ENCODE measurements at regions not wholly inside any gene's neighbourhood (a gene's known extent, or its start where the extent isn't known, plus 50 kb on each side); places are given as distances from the start of the nearest gene placed in this dataset.
A peak's percentile ranks its signal among the peaks of the same experiment; 100 is the strongest.

DNA sequence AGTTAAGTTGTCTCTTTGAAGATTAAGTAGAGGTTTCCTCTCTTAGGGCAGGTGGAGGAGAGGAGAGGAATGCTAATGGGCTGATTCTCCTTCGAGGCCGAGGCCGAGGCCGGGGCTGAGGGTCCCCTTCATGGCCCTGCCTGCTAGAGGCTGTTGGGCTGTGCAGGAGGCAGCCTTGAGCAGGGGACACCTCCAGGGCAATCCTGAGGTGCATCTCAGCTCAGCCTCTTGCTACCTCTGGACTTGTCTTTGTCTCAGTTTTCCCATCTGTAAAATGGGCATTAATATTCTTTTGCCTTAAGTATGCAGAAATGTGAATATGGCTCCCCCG, 97.7 kb upstream of the PRR20G start:
- Mint-ChIP-seq H3K4me3 (no peak overlapping the region), H3K4me1 (no peaks in the 10 kb centered on the region), H3K9me3 (peaks cover 0 to 17% (median 4%) of the 10 kb centered on the region in 7 donors), H3K36me3 (no peaks in the 10 kb centered on the region), H3K27me3 (peaks cover 9 to 23% (median 18%) of the 10 kb centered on the region in 3 donors), H3K27ac (no peak overlapping the region)
- ATAC-seq (ENCODE audit: low read depth in 2 of 2) = no peak
- DNase-seq = no peak

DNA sequence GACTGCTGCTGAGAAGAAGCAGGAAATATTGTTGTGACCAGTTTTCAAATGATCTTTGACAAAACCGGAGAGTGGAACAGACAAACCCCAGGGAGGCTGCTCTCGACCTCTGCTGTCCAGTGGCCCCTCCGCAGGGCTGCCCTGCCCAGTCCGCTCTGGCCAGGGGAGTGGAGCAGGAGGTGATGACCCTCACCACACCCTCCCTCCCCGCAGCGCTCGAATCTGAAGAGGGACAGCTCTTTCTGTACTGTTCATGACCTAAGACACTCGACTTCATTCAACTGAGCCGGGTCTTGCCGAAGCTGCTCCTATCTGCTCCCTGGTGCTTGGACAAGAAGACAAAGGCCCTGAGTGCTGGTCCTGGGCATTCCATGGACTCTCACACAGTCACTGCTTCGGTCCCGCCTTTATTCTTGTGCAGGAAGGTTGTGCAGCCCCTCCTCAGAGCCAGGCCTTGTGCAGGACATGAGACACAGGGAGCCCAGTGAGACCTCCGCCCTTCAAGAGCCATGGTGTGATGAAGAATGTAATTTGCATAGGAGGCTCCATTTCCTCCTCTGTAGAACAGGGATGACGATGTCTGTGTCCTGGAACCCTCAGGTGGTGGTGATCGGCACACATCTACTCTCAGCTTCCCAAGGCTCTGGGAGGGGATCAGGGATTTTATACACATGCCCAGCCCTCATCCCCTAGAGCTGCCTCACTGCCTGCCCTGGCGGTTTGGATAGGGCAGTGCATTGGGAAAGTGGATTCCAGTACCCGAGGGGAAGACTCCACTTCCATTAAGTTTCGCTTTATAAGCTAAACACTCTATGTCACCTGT, 97.1 kb upstream of the PRR20G start:
- no peak for DNase-seq
- ATAC-seq (ENCODE audit: low read depth in 2 of 2) = no peak
- H3K4me3 Mint-ChIP-seq = no peak overlapping the region
- H3K4me1 Mint-ChIP-seq = no peaks in the 10 kb centered on the region
- peaks cover 9 to 19% (median 18%) of the 10 kb centered on the region in 3 donors for H3K27me3 Mint-ChIP-seq
- no peak overlapping the region for H3K27ac Mint-ChIP-seq
- H3K9me3 Mint-ChIP-seq = peaks cover 0 to 19% (median 6%) of the 10 kb centered on the region in 7 donors
- no peaks in the 10 kb centered on the region for H3K36me3 Mint-ChIP-seq

DNA sequence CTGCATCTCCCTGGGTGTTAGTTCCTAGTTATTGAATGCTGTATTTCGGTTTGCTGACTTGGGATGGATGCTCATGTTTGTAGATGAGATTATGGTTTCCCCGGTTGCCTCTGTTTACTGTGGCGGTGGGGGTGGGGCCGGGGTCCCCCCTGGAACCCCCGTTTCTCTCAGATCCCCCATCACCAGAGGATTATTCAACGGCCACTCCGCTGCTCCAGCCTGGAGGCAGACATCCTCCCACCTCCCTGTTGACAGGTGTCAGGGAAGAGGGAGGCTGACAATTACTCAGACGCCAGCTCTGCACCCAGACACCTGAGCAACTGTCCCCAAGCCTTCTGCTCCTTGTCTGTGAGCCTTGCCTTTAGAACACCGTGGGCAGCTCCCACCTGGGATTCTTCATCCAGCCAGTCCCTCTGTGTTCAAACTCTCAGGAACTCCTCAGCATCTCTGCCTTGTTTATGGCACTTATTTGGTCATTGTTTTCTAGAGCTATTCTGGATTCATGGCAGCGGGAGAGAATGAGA, 95.9 kb upstream of the PRR20G start:
- Mint-ChIP-seq H3K27ac (no peak overlapping the region), H3K4me1 (no peaks in the 10 kb centered on the region), H3K36me3 (no peaks in the 10 kb centered on the region), H3K9me3 (peaks cover 0 to 19% (median 6%) of the 10 kb centered on the region in 7 donors), H3K4me3 (no peak overlapping the region), H3K27me3 (peaks cover 3 to 13% (median 11%) of the 10 kb centered on the region in 3 donors)
- DNase-seq (no peak), ATAC-seq (ENCODE audit: low read depth in 2 of 2) (no peak)

DNA sequence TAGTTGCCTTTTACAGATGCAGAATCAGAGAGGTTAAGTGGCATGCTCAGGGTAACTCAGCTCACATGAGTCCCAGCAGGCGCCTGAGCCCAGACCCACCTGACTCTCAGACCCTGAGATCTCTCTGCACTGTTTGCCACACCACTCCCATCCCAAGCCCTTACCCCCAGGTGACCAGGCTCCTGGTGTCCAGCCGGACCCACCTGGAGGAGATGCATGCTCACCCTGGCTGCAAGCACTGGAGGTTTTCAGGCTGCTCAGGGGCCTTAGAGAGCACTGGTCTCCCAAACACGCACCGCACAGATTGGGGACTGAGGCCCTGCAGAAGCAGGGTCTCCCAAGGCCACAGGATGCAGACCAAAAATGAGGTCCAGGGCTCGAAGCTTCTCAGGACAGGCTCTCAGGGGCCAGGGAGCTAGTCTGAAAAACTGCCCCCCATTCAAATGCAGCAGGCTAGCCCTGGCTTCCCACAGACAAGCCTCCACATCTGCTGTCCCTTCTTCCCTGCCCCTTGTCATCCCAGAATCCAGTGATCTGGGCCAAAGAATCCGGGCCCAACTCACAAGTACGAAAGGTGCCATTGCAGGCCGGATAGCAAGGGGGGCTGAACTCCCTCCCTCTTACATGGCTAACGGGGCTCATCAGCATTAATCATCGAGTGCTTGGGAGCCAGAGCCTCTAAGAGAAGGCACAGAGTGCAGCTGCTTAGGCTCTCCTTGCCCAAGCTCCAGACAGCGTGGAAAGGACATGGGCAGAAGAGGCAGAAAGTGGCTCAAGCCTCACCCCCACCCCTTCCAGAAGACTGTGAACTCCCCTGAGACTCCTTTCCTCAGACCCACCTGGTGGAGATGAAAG, 90.2 kb upstream of the PRR20G start:
- Mint-ChIP-seq H3K4me1 (no peaks in the 10 kb centered on the region), H3K9me3 (peaks cover 2 to 34% (median 13%) of the 10 kb centered on the region in 7 donors), H3K27ac (no peak overlapping the region), H3K36me3 (peaks cover 0 to 12% of the 10 kb centered on the region in 2 donors), H3K4me3 (peak overlapping the region in 1 of 8 donors; percentile 41), H3K27me3 (peaks cover 0 to 7% (median 5%) of the 10 kb centered on the region in 3 donors)
- DNase-seq = no peak
- no peak for ATAC-seq (ENCODE audit: low read depth in 2 of 2)

DNA sequence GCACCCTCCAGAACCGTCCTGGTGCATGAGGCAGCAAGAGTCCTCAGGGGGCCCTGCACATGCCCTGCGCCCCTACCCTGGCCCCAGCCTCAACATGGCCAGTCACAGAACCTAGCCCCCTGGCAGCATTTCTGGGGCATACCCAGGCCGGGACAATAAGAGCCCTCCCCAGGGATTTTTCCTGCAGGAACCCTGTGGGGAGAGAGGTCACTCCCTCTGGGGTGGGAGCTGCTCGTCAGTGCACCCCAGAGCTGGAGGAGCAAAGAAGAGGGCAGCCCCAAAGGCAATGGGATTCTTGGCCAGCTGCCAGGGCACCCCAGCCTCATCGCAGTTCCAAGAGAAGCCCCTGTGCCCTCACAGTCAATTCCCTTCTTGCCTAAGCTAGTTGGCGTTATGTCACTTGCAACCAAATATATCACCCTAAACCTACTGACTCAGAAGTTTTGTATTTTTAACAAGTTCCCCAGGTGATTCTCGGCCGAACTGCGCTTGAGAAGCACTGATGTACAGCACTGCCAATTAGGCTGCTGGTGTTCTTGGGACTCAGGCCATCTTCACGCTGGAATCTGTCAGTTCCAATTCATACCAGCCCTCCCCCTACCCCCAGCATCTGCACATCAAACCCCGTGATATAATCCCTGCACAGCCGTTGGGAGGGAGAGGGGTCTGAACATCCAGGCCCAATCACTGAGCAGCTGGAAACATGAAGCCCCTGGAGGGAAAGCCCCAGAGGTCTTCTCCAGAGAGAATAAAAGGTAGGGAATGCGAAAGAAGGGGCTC, 87.5 kb upstream of the PRR20G start:
- H3K4me3 Mint-ChIP-seq = no peak overlapping the region
- H3K36me3 Mint-ChIP-seq = peaks cover 0 to 12% of the 10 kb centered on the region in 2 donors
- ATAC-seq (ENCODE audit: low read depth in 2 of 2) (no peak), DNase-seq (no peak)
- H3K27me3 Mint-ChIP-seq = peaks cover 4 to 27% (median 14%) of the 10 kb centered on the region in 3 donors
- peaks cover 2 to 15% (median 8%) of the 10 kb centered on the region in 7 donors for H3K9me3 Mint-ChIP-seq
- H3K4me1 Mint-ChIP-seq = peaks cover 0 to 3% (median 0%) of the 10 kb centered on the region in 3 donors
- H3K27ac Mint-ChIP-seq = no peak overlapping the region

DNA sequence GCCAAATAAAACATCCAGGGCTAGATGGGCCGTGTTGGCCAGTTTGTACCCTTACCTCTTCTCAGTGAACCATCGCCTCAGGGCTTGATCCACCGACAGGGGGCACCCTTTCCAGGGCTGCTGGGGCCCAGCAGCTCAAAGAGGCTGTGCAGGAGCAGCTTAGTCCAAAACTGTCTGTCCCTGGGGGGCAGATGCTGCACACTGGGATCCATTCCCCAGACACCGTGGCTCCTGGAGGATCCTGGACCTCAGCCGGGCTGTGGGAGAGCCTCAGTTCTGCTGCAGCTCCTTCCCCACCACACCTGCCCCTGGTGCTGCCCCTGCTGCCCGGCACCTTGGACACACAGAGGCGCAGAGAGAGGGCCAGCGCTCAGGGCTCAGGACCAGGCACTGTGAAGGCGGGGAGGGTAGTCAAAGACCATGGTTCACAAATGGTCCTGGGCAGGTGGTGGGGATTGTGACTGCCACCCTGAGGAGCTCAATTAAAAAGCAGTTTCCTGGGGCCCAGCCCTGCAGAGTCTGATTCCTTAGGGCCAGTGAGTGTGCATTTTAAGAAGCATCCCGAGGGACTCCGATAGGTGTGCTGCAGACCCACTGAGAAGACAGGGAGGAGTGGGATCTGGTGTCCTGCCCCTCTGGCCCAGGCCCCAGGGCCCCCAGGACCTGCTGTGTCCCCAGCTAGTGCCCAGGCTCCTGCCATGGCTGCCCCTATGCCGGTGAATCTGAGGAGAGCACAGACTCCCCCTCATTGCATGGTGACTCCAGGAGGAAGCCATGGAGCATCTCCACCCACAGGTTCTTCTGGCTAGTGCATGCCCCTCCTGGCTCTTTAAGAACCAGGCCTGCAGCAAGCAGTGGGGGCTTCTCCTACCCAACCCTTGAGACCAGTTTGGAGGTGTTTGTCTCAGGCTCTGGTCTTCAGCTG, 86.5 kb upstream of the PRR20G start:
- DNase-seq (no peak), ATAC-seq (ENCODE audit: low read depth in 2 of 2) (no peak)
- Mint-ChIP-seq H3K27me3 (peaks cover 4 to 27% (median 14%) of the 10 kb centered on the region in 3 donors), H3K9me3 (peaks cover 2 to 15% (median 8%) of the 10 kb centered on the region in 7 donors), H3K4me1 (peaks cover 0 to 3% (median 0%) of the 10 kb centered on the region in 3 donors), H3K4me3 (no peak overlapping the region), H3K36me3 (peaks cover 0 to 12% of the 10 kb centered on the region in 2 donors), H3K27ac (peak overlapping the region in 1 of 6 donors; percentile 65)

DNA sequence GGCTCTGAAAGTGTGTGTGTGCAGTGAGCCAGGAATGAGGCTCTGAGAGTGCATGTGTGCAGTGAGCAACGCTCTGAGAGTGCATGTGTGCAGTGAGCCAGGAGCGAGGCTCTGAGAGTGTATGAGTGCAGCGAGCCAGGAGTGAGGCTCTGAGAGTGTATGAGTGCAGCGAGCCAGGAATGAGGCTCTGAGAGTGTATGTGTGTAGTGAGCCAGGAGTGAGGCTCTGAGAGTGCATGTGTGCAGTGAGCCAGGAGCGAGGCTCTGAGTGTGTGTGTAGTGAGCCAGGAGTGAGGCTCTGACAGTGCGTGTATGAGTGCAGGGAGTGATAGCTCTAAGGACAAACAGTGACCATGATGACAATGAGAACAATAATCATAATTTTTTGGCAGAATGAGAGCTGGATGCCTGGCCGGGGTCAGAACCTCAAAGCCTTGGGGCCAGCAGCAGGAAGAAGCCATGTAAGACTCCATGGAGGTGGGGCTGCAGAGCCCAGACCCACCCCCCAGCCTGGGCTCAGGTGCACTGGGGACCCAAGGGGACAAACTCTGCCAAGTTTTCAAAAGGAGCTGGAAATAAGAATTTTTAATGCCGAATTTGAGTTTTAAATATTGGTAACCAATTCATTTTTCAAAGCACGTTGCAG, 85.7 kb upstream of the PRR20G start:
- H3K27ac Mint-ChIP-seq = peak overlapping the region in 2 of 6 donors; percentile 33 to 38

DNA sequence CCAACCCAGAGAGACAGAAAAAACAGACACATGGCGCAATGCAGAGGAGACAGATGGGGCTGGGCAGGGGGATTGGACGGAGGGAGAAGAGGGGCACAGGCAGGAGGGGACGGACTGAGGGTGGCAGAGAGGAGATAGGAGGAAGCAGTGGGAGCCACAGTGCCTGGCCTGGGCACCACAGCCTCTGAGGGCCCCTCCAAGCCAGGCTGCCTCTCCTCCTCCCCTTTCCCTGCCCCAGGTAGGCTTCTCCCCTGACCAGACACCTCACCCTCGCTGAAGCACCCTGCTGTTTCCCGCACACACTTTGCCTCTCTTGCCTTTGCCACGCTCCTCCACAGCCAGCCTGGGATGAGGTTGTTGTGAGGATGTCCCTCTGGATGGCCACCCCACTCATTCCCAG, 84.0 kb upstream of the PRR20G start:
- H3K27me3 Mint-ChIP-seq = peaks cover 4 to 37% (median 16%) of the 10 kb centered on the region in 3 donors
- peaks cover 0 to 3% (median 0%) of the 10 kb centered on the region in 3 donors for H3K4me1 Mint-ChIP-seq
- peaks cover 2 to 14% (median 7%) of the 10 kb centered on the region in 7 donors for H3K9me3 Mint-ChIP-seq
- ATAC-seq (ENCODE audit: low read depth in 2 of 2) (no peak), DNase-seq (no peak)
- no peak overlapping the region for H3K4me3 Mint-ChIP-seq
- no peak overlapping the region for H3K27ac Mint-ChIP-seq
- H3K36me3 Mint-ChIP-seq = peaks cover 0 to 10% of the 10 kb centered on the region in 2 donors

More for the DNA sequence above, 85.7 kb upstream of the PRR20G start:
- H3K36me3 Mint-ChIP-seq = peaks cover 0 to 12% of the 10 kb centered on the region in 2 donors
- H3K4me3 Mint-ChIP-seq = peak overlapping the region in 1 of 8 donors; percentile 42
- H3K4me1 Mint-ChIP-seq = peaks cover 0 to 3% (median 0%) of the 10 kb centered on the region in 3 donors
- ATAC-seq (ENCODE audit: low read depth in 2 of 2) (no peak), DNase-seq (no peak)
- H3K9me3 Mint-ChIP-seq = peaks cover 2 to 15% (median 8%) of the 10 kb centered on the region in 7 donors
- H3K27me3 Mint-ChIP-seq = peaks cover 4 to 28% (median 14%) of the 10 kb centered on the region in 3 donors

DNA sequence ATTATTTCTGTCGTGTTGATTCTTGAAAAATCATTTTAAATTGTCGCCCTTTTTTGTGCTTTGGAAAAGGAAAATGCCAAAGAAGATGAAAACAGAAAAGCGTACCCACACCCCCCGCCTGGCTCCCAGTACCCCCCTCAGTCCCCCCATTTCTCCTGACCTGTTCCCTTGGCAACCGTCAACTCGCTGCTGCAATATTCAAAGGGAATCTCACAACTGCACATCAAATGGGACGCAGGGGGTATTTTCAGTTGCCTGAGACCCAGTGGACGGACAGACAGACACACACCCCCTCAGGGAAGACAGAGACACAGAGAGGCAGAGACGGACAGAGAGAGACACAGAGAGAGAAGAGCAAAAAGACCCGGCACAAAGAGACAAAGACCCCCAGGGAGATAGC, 83.5 kb upstream of the PRR20G start:
- DNase-seq (no peak), ATAC-seq (ENCODE audit: low read depth in 2 of 2) (no peak)
- no peak overlapping the region for H3K4me3 Mint-ChIP-seq
- peaks cover 0 to 4% of the 10 kb centered on the region in 2 donors for H3K36me3 Mint-ChIP-seq
- H3K27me3 Mint-ChIP-seq = peaks cover 4 to 42% (median 17%) of the 10 kb centered on the region in 3 donors
- no peak overlapping the region for H3K27ac Mint-ChIP-seq
- H3K9me3 Mint-ChIP-seq = peaks cover 0 to 9% (median 6%) of the 10 kb centered on the region in 7 donors
- peaks cover 0 to 3% (median 0%) of the 10 kb centered on the region in 3 donors for H3K4me1 Mint-ChIP-seq

DNA sequence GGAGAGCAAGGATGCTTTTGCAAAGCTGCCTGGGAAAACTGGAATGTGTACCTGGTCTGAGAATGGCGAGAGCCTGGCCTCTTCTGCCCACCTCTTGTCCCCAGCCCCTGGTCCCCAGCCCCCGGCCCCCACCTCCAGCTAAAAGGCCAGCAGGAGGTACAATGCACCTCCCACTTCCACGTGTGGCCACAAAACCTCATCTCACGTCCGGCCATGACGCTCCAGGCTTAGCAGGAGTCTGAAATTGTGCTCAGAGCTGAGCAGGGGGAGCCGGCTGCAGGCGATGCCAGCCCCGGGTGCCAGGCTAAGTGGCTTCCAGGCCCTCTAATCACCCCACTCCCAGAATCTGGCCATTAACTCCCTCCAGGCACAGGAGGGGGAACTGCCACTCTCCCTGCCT, 83.1 kb upstream of the PRR20G start:
- ATAC-seq (ENCODE audit: low read depth in 2 of 2) = no peak
- Mint-ChIP-seq H3K4me3 (no peak overlapping the region), H3K27me3 (peaks cover 4 to 43% (median 22%) of the 10 kb centered on the region in 3 donors), H3K27ac (no peak overlapping the region), H3K36me3 (peaks cover 0 to under 1% of the 10 kb centered on the region in 2 donors), H3K9me3 (peaks cover 0 to 6% (median 3%) of the 10 kb centered on the region in 7 donors), H3K4me1 (peaks cover 0 to 3% (median 0%) of the 10 kb centered on the region in 3 donors)
- no peak for DNase-seq

DNA sequence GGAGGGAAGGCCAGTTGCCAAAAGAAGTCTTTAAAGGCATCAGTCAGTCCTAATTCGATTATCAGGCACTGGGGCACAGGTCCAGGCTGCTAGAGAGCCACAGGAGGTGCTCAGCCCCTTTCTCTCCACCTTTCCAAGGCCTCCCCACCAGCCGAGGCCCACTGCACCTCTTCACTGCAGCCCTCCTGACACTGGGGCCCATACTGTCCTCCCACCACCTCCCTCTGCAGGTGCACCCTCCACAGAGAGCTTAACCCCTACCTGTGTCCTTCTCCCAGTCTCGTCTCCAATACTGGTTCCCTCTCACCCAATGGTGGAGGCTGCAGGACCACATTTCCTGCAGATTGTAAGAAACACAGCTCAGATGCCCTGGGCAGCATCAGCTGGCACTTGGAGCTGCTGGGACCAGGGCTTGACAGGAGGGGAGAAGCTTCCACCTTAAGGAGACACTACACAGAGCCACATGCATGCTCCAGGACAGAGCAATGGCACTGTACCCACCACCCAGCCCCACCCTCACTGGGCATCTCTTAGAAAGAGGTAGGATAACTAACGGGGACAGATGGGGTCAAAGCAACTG, 81.6 kb upstream of the PRR20G start:
- peaks cover 0 to 3% (median 0%) of the 10 kb centered on the region in 3 donors for H3K4me1 Mint-ChIP-seq
- peaks cover 4 to 43% (median 23%) of the 10 kb centered on the region in 3 donors for H3K27me3 Mint-ChIP-seq
- peaks cover 0 to 8% (median 2%) of the 10 kb centered on the region in 7 donors for H3K9me3 Mint-ChIP-seq
- DNase-seq = no peak
- H3K36me3 Mint-ChIP-seq = no peaks in the 10 kb centered on the region
- H3K27ac Mint-ChIP-seq = no peak overlapping the region
- no peak for ATAC-seq (ENCODE audit: low read depth in 2 of 2)
- no peak overlapping the region for H3K4me3 Mint-ChIP-seq

Data from naive B cell (primary cell).